ENCODE measurements at regions not wholly inside any gene's neighbourhood (a gene's known extent, or its start where the extent isn't known, plus 50 kb on each side); places are given as distances from the start of the nearest gene placed in this dataset.

DNA sequence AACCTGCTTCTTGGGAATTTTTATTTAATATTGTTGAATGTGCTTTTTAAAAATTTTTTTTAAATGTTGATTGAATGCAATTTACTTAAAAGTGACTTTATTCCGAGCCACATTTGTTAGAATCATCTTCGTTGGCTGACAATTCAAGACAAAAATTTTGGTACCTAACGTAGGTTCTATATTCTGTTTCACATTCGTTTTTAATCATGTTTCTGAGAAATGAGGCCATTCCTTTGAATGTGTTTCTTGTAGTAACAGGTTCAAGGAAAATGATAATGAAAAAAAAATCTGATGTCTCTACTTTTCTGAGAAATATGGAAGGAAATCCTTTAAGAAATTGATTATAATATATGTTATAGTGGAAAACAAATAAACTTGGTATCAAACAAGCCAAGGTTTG is 92.3 kb upstream of the DCLK2 start:
- TF ChIP-seq MXI1 (IDR thresholded peaks at IDR 0.05; ENCODE audit: low read depth, low read length), result no peak
- no peak for TF ChIP-seq TEAD4 (IDR thresholded peaks at IDR 0.05; ENCODE audit: low read length)
- no peak for TF ChIP-seq TEAD4 (CRISPR knock-in tag; IDR thresholded peaks at IDR 0.05; ENCODE audit: borderline replicate concordance)
- no peak for TF ChIP-seq HNRNPK (IDR thresholded peaks at IDR 0.05; ENCODE audit: low read depth, low read length, poor library complexity, severe bottlenecking)
- no peak for TF ChIP-seq ATF3 (IDR thresholded peaks at IDR 0.05)
- TF ChIP-seq ATF3 (CRISPR knock-in tag; conservative IDR thresholded peaks at IDR 0.05), result no peak
- TF ChIP-seq BDP1 (IDR thresholded peaks at IDR 0.05; ENCODE audit: insufficient read depth, insufficient read length), result no peak
- no peak for TF ChIP-seq POLR2A (conservative IDR thresholded peaks at IDR 0.05)
- no peak for TF ChIP-seq CTCF (IDR thresholded peaks at IDR 0.05 in 2 of 3, conservative IDR thresholded peaks at IDR 0.05 in 1 of 3; ENCODE audit: insufficient read depth in 2 of 3, low read depth in 1 of 3, low read length in 3 of 3)
- no peak for TF ChIP-seq HDAC1 (IDR thresholded peaks at IDR 0.05)
- TF ChIP-seq NCOA4 (IDR thresholded peaks at IDR 0.05; ENCODE audit: partially characterized antibody), result no peak
- no peak for TF ChIP-seq EZH2 (IDR thresholded peaks at IDR 0.05; ENCODE audit: borderline replicate concordance, low read depth, low read length)

All from K562 (cell line).